ENCODE measurements at regions not wholly inside any gene's neighbourhood (a gene's known extent, or its start where the extent isn't known, plus 50 kb on each side); places are given as distances from the start of the nearest gene placed in this dataset.

GRCh38 chrX:94041881-94042280 lies 367.9 kb downstream of the FAM133A start:
- Histone ChIP-seq H3K36me3 (ENCODE audit: control insufficient read depth in 5 of 5, insufficient read depth in 5 of 5, low read length in 5 of 5) (no peaks in the 10 kb centered on the region), H3K27ac (ENCODE audit: low read depth, low read length) (no peak overlapping the region), H3K9me3 (ENCODE audit: control insufficient read depth in 5 of 5, low read length in 5 of 5) (no peaks in the 10 kb centered on the region), H3K4me3 (ENCODE audit: low read depth in 1 of 5, low read length in 5 of 5) (no peak overlapping the region), H3K4me1 (ENCODE audit: control insufficient read depth in 5 of 5, insufficient read depth in 5 of 5, low read length in 5 of 5) (no peaks in the 10 kb centered on the region), H3K27me3 (ENCODE audit: control insufficient read depth in 5 of 5, insufficient read depth in 4 of 5, low read length in 5 of 5) (peaks cover 0 to 7% (median 2%) of the 10 kb centered on the region in 5 donors), H3K9ac (ENCODE audit: low read length in 5 of 5) (no peak overlapping the region)

- Histone ChIP-seq H3K36me3 (ENCODE audit: control insufficient read depth in 5 of 5, insufficient read depth in 5 of 5, low read length in 5 of 5) (no peaks in the 10 kb centered on the region), H3K9me3 (ENCODE audit: control insufficient read depth in 5 of 5, low read length in 5 of 5) (no peaks in the 10 kb centered on the region), H3K27ac (ENCODE audit: low read depth, low read length) (no peak overlapping the region), H3K9ac (ENCODE audit: low read length in 5 of 5) (no peak overlapping the region), H3K4me1 (ENCODE audit: control insufficient read depth in 5 of 5, insufficient read depth in 5 of 5, low read length in 5 of 5) (no peaks in the 10 kb centered on the region), H3K4me3 (ENCODE audit: low read depth in 1 of 5, low read length in 5 of 5) (no peak overlapping the region), H3K27me3 (ENCODE audit: control insufficient read depth in 5 of 5, insufficient read depth in 4 of 5, low read length in 5 of 5) (peaks cover 0 to 5% (median 0%) of the 10 kb centered on the region in 5 donors)
Observed at GRCh38 chrX:94045724-94046123, 371.7 kb downstream of the FAM133A start.

GRCh38 chrX:94051926-94052325 lies 377.9 kb downstream of the FAM133A start:
- Histone ChIP-seq H3K27ac (ENCODE audit: low read depth, low read length) (no peak overlapping the region), H3K36me3 (ENCODE audit: control insufficient read depth in 5 of 5, insufficient read depth in 5 of 5, low read length in 5 of 5) (no peaks in the 10 kb centered on the region), H3K4me1 (ENCODE audit: control insufficient read depth in 5 of 5, insufficient read depth in 5 of 5, low read length in 5 of 5) (no peaks in the 10 kb centered on the region), H3K9me3 (ENCODE audit: control insufficient read depth in 5 of 5, low read length in 5 of 5) (no peaks in the 10 kb centered on the region), H3K9ac (ENCODE audit: low read length in 5 of 5) (no peak overlapping the region), H3K4me3 (ENCODE audit: low read depth in 1 of 5, low read length in 5 of 5) (no peak overlapping the region), H3K27me3 (ENCODE audit: control insufficient read depth in 5 of 5, insufficient read depth in 4 of 5, low read length in 5 of 5) (peaks cover 0 to 4% (median 0%) of the 10 kb centered on the region in 5 donors)

DNA sequence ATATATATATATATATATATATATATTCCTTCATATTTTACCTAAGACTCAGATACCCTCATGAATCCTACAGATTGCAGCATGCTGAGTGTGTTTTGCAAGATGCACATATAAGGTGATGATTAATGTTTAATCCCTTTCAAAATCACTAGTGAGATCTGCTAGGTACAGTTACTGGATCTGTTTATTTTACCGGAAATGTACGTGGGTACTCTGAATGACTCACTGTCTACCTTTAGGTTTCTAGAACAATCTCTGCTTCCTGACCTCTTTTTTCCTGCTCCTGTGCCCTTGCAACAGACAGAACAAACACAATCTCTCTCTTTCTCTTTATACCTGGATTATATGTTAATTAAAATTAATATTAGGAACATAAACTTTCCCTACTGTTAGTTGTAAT lies 379.6 kb downstream of the FAM133A start:
- H3K4me3 ChIP-seq (ENCODE audit: low read depth in 1 of 5, low read length in 5 of 5), result no peak overlapping the region
- H3K9ac ChIP-seq (ENCODE audit: low read length in 5 of 5), result no peak overlapping the region
- H3K27ac ChIP-seq (ENCODE audit: low read depth, low read length), result no peak overlapping the region
- peaks cover 0 to 4% (median 0%) of the 10 kb centered on the region in 5 donors for H3K27me3 ChIP-seq (ENCODE audit: control insufficient read depth in 5 of 5, insufficient read depth in 4 of 5, low read length in 5 of 5)
- H3K9me3 ChIP-seq (ENCODE audit: control insufficient read depth in 5 of 5, low read length in 5 of 5), result no peaks in the 10 kb centered on the region
- H3K36me3 ChIP-seq (ENCODE audit: control insufficient read depth in 5 of 5, insufficient read depth in 5 of 5, low read length in 5 of 5), result no peaks in the 10 kb centered on the region
- no peaks in the 10 kb centered on the region for H3K4me1 ChIP-seq (ENCODE audit: control insufficient read depth in 5 of 5, insufficient read depth in 5 of 5, low read length in 5 of 5)

- Histone ChIP-seq H3K9ac (ENCODE audit: low read length in 5 of 5) (no peak overlapping the region), H3K4me1 (ENCODE audit: control insufficient read depth in 5 of 5, insufficient read depth in 5 of 5, low read length in 5 of 5) (no peaks in the 10 kb centered on the region), H3K9me3 (ENCODE audit: control insufficient read depth in 5 of 5, low read length in 5 of 5) (no peaks in the 10 kb centered on the region), H3K27ac (ENCODE audit: low read depth, low read length) (no peak overlapping the region), H3K27me3 (ENCODE audit: control insufficient read depth in 5 of 5, insufficient read depth in 4 of 5, low read length in 5 of 5) (peaks cover 0 to 4% (median 2%) of the 10 kb centered on the region in 5 donors), H3K36me3 (ENCODE audit: control insufficient read depth in 5 of 5, insufficient read depth in 5 of 5, low read length in 5 of 5) (no peaks in the 10 kb centered on the region), H3K4me3 (ENCODE audit: low read depth in 1 of 5, low read length in 5 of 5) (no peak overlapping the region)
Observed at GRCh38 chrX:94057385-94057784, 383.4 kb downstream of the FAM133A start.

GRCh38 chrX:94058728-94059382 lies 384.8 kb downstream of the FAM133A start:
- Histone ChIP-seq H3K9me3 (ENCODE audit: control insufficient read depth in 5 of 5, low read length in 5 of 5) (peaks cover 0 to 2% (median 0%) of the 10 kb centered on the region in 5 donors), H3K4me3 (ENCODE audit: low read depth in 1 of 5, low read length in 5 of 5) (no peak overlapping the region), H3K9ac (ENCODE audit: low read length in 5 of 5) (no peak overlapping the region), H3K27ac (ENCODE audit: low read depth, low read length) (no peak overlapping the region), H3K27me3 (ENCODE audit: control insufficient read depth in 5 of 5, insufficient read depth in 4 of 5, low read length in 5 of 5) (peaks cover 0 to 3% (median 2%) of the 10 kb centered on the region in 5 donors), H3K36me3 (ENCODE audit: control insufficient read depth in 5 of 5, insufficient read depth in 5 of 5, low read length in 5 of 5) (no peaks in the 10 kb centered on the region), H3K4me1 (ENCODE audit: control insufficient read depth in 5 of 5, insufficient read depth in 5 of 5, low read length in 5 of 5) (no peaks in the 10 kb centered on the region)

- H3K4me3 ChIP-seq (ENCODE audit: low read depth in 1 of 5, low read length in 5 of 5), result no peak overlapping the region
- peaks cover 0 to 3% (median 3%) of the 10 kb centered on the region in 5 donors for H3K27me3 ChIP-seq (ENCODE audit: control insufficient read depth in 5 of 5, insufficient read depth in 4 of 5, low read length in 5 of 5)
- peaks cover 0 to 2% (median 0%) of the 10 kb centered on the region in 5 donors for H3K9me3 ChIP-seq (ENCODE audit: control insufficient read depth in 5 of 5, low read length in 5 of 5)
Observed at GRCh38 chrX:94065091-94065490, 391.1 kb downstream of the FAM133A start.

DNA sequence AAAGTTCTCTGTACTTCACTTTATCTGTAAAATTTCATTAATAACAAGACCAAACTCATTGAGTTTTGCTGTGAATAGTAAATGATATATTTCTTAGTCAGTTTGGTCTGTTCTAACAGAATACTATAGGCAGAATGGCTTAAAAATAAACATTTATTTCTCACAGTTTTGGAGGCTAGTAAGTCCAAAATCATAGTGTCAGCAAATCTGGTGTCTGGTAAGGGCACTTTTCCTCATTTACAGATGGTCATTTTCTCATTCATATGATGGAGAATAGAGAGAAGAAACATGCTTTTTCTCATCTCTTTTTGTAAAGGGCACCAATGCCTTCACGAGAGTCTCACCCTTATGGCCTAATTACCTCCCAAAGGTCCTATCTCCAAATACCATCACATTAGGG lies 415.1 kb downstream of the FAM133A start:
- Histone ChIP-seq H3K27me3 (ENCODE audit: control insufficient read depth in 5 of 5, insufficient read depth in 4 of 5, low read length in 5 of 5) (peaks cover 0 to 3% (median 0%) of the 10 kb centered on the region in 5 donors), H3K9me3 (ENCODE audit: control insufficient read depth in 5 of 5, low read length in 5 of 5) (no peaks in the 10 kb centered on the region), H3K4me3 (ENCODE audit: low read depth in 1 of 5, low read length in 5 of 5) (no peak overlapping the region), H3K27ac (ENCODE audit: low read depth, low read length) (no peak overlapping the region), H3K4me1 (ENCODE audit: control insufficient read depth in 5 of 5, insufficient read depth in 5 of 5, low read length in 5 of 5) (no peaks in the 10 kb centered on the region), H3K9ac (ENCODE audit: low read length in 5 of 5) (no peak overlapping the region), H3K36me3 (ENCODE audit: control insufficient read depth in 5 of 5, insufficient read depth in 5 of 5, low read length in 5 of 5) (no peaks in the 10 kb centered on the region)

More at GRCh38 chrX:94065091-94065490, 391.1 kb downstream of the FAM133A start:
- H3K9ac ChIP-seq (ENCODE audit: low read length in 5 of 5), result no peak overlapping the region
- H3K4me1 ChIP-seq (ENCODE audit: control insufficient read depth in 5 of 5, insufficient read depth in 5 of 5, low read length in 5 of 5), result no peaks in the 10 kb centered on the region
- no peak overlapping the region for H3K27ac ChIP-seq (ENCODE audit: low read depth, low read length)
- H3K36me3 ChIP-seq (ENCODE audit: control insufficient read depth in 5 of 5, insufficient read depth in 5 of 5, low read length in 5 of 5), result no peaks in the 10 kb centered on the region

DNA sequence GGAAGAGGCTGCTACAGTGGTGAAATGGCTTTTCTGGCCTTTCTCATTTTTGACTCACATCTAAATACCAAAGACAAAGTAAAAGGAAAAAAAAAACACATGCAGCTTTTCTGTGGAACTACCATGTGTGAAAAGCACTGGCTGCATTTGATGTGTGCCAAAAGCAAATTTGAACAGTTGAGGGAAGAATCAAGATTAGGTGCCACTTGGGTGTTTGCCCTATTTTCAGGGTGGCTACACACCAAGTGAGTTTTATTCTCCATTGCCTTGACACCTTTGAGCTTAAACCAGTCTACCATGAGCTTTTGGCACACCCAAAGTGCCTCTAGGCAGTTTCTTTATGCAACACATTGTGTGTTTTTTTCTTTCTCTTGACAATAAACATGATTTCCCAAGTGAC lies 423.9 kb downstream of the FAM133A start:
- Histone ChIP-seq H3K27me3 (ENCODE audit: control insufficient read depth in 5 of 5, insufficient read depth in 4 of 5, low read length in 5 of 5) (no peaks in the 10 kb centered on the region), H3K9ac (ENCODE audit: low read length in 5 of 5) (no peak overlapping the region), H3K27ac (ENCODE audit: low read depth, low read length) (no peak overlapping the region), H3K4me3 (ENCODE audit: low read depth in 1 of 5, low read length in 5 of 5) (no peak overlapping the region), H3K9me3 (ENCODE audit: control insufficient read depth in 5 of 5, low read length in 5 of 5) (no peaks in the 10 kb centered on the region), H3K4me1 (ENCODE audit: control insufficient read depth in 5 of 5, insufficient read depth in 5 of 5, low read length in 5 of 5) (no peaks in the 10 kb centered on the region), H3K36me3 (ENCODE audit: control insufficient read depth in 5 of 5, insufficient read depth in 5 of 5, low read length in 5 of 5) (no peaks in the 10 kb centered on the region)

- Histone ChIP-seq H3K9ac (ENCODE audit: low read length in 5 of 5) (no peak overlapping the region), H3K4me3 (ENCODE audit: low read depth in 1 of 5, low read length in 5 of 5) (no peak overlapping the region), H3K4me1 (ENCODE audit: control insufficient read depth in 5 of 5, insufficient read depth in 5 of 5, low read length in 5 of 5) (no peaks in the 10 kb centered on the region), H3K36me3 (ENCODE audit: control insufficient read depth in 5 of 5, insufficient read depth in 5 of 5, low read length in 5 of 5) (no peaks in the 10 kb centered on the region), H3K27me3 (ENCODE audit: control insufficient read depth in 5 of 5, insufficient read depth in 4 of 5, low read length in 5 of 5) (no peaks in the 10 kb centered on the region), H3K9me3 (ENCODE audit: control insufficient read depth in 5 of 5, low read length in 5 of 5) (peaks cover 0 to 4% (median 0%) of the 10 kb centered on the region in 5 donors), H3K27ac (ENCODE audit: low read depth, low read length) (no peak overlapping the region)
Observed at GRCh38 chrX:94107981-94108380, 434.0 kb downstream of the FAM133A start.
